ENCODE measurements at regions not wholly inside any gene's neighbourhood (a gene's known extent, or its start where the extent isn't known, plus 50 kb on each side); places are given as distances from the start of the nearest gene placed in this dataset.
"Not testable (repeated sequence)": the region's sequence is repeated elsewhere in the genome, so short reads cannot be mapped to it uniquely, and the experiment has no call there.

- not testable (repeated sequence) for DNase-seq
Measured at GRCh38 chr6:57989520-57990080, 672.2 kb downstream of the PRIM2 start.

GRCh38 chr6:57998858-57999619 is 681.6 kb downstream of the PRIM2 start:
- not testable (repeated sequence) for DNase-seq

GRCh38 chr6:58000233-58000632 is 682.8 kb downstream of the PRIM2 start:
- not testable (repeated sequence) for DNase-seq

GRCh38 chr6:58003417-58004167 is 686.2 kb downstream of the PRIM2 start:
- DNase-seq = not testable (repeated sequence)

- DNase-seq = not testable (repeated sequence)
Measured at GRCh38 chr6:58007334-58008000, 690.0 kb downstream of the PRIM2 start.

- DNase-seq = not testable (repeated sequence)
Measured at GRCh38 chr6:58008001-58008335, 690.5 kb downstream of the PRIM2 start.

- DNase-seq = not testable (repeated sequence)
Measured at GRCh38 chr6:58011954-58012600, 694.6 kb downstream of the PRIM2 start.

- not testable (repeated sequence) for DNase-seq
Measured at GRCh38 chr6:58016614-58017013, 699.2 kb downstream of the PRIM2 start.

GRCh38 chr6:58028188-58028587 is 710.8 kb downstream of the PRIM2 start:
- not testable (repeated sequence) for DNase-seq

GRCh38 chr6:58038213-58038612 is 720.8 kb downstream of the PRIM2 start:
- not testable (repeated sequence) for DNase-seq

GRCh38 chr6:58046584-58046983 is 729.2 kb downstream of the PRIM2 start:
- not testable (repeated sequence) for DNase-seq

- DNase-seq = not testable (repeated sequence)
Measured at GRCh38 chr6:58047389-58047788, 730.0 kb downstream of the PRIM2 start.

GRCh38 chr6:58047865-58048264 is 730.4 kb downstream of the PRIM2 start:
- DNase-seq = not testable (repeated sequence)

GRCh38 chr6:58055465-58056176 is 738.2 kb downstream of the PRIM2 start:
- not testable (repeated sequence) for DNase-seq

GRCh38 chr6:58059701-58060100 is 742.3 kb downstream of the PRIM2 start:
- not testable (repeated sequence) for DNase-seq

GRCh38 chr6:58063542-58063941 is 746.1 kb downstream of the PRIM2 start:
- not testable (repeated sequence) for DNase-seq

- not testable (repeated sequence) for DNase-seq
Measured at GRCh38 chr6:58067867-58068548, 750.6 kb downstream of the PRIM2 start.

GRCh38 chr6:58073263-58073662 is 755.8 kb downstream of the PRIM2 start:
- DNase-seq = no peak

- not testable (repeated sequence) for DNase-seq
Measured at GRCh38 chr6:58090067-58090466, 772.6 kb downstream of the PRIM2 start.

GRCh38 chr6:58097251-58097650 is 779.8 kb downstream of the PRIM2 start:
- DNase-seq = not testable (repeated sequence)

GRCh38 chr6:58113960-58114359 is 796.5 kb downstream of the PRIM2 start:
- no peak for DNase-seq
